ENCODE measurements at regions not wholly inside any gene's neighbourhood (a gene's known extent, or its start where the extent isn't known, plus 50 kb on each side); places are given as distances from the start of the nearest gene placed in this dataset.

- TF ChIP-seq EZH2 (IDR thresholded peaks at IDR 0.05; ENCODE audit: insufficient read depth, poor library complexity, severe bottlenecking) (no peak), EZH2phosphoT487 (IDR thresholded peaks at IDR 0.05; ENCODE audit: insufficient read depth, low read depth) (no peak)
Measured at GRCh38 chr15:97903560-97903959, 56.9 kb upstream of the ARRDC4 start.

All from GM23248 (cell line).